ENCODE measurements at regions not wholly inside any gene's neighbourhood (a gene's known extent, or its start where the extent isn't known, plus 50 kb on each side); places are given as distances from the start of the nearest gene placed in this dataset.
"Not testable (repeated sequence)": the region's sequence is repeated elsewhere in the genome, so short reads cannot be mapped to it uniquely, and the experiment has no call there.

DNA sequence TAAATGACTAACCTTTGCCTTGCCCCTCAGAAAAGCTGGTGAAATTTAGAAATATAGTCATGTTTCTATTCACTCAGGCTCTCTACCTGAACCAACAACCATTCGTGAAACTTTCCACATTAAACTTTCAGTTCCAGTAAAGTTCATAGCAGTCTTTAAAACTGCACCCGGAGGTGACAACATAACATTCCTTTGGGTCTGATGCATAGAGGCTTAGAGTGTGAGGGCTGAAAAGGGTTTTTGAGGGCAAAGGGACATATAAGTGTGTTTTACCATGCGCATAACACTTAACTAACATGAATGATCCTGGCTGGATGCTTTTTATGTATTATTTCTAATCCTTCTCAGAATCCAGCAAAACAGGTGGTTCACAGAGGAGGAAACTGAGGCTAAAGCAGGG, 471.7 kb upstream of the MCTP2 start:
- no peak overlapping the region for H3K27ac ChIP-seq
- peaks cover 0 to 6% (median 0%) of the 10 kb centered on the region in 7 donors for H3K27me3 ChIP-seq (replicated peaks in 1 of 7)
- H3K9me3 ChIP-seq: peaks cover 0 to 24% (median 10%) of the 10 kb centered on the region in 8 donors
- H3K36me3 ChIP-seq: no peaks in the 10 kb centered on the region
- TF ChIP-seq POLR2AphosphoS5 (IDR thresholded peaks at IDR 0.05) (no peak), POLR2A (IDR thresholded peaks at IDR 0.05) (no peak)
- TF ChIP-seq, protein P1, sequence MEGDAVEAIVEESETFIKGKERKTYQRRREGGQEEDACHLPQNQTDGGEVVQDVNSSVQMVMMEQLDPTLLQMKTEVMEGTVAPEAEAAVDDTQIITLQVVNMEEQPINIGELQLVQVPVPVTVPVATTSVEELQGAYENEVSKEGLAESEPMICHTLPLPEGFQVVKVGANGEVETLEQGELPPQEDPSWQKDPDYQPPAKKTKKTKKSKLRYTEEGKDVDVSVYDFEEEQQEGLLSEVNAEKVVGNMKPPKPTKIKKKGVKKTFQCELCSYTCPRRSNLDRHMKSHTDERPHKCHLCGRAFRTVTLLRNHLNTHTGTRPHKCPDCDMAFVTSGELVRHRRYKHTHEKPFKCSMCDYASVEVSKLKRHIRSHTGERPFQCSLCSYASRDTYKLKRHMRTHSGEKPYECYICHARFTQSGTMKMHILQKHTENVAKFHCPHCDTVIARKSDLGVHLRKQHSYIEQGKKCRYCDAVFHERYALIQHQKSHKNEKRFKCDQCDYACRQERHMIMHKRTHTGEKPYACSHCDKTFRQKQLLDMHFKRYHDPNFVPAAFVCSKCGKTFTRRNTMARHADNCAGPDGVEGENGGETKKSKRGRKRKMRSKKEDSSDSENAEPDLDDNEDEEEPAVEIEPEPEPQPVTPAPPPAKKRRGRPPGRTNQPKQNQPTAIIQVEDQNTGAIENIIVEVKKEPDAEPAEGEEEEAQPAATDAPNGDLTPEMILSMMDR (IDR thresholded peaks at IDR 0.05 in 8 of 11, conservative IDR thresholded peaks at IDR 0.05 in 3 of 11): no peak
- DNase-seq: no peak
- no peak overlapping the region for H3K4me3 ChIP-seq
- 71 to 86% (median 75%) methylated on average over 3 of the region's 3 CpGs for WGBS, 5 donors
- H3K4me1 ChIP-seq: no peaks in the 10 kb centered on the region
- intact Hi-C loops (cut with DNase I; ENCODE audit: low total_unique reads): no loop called here

DNA sequence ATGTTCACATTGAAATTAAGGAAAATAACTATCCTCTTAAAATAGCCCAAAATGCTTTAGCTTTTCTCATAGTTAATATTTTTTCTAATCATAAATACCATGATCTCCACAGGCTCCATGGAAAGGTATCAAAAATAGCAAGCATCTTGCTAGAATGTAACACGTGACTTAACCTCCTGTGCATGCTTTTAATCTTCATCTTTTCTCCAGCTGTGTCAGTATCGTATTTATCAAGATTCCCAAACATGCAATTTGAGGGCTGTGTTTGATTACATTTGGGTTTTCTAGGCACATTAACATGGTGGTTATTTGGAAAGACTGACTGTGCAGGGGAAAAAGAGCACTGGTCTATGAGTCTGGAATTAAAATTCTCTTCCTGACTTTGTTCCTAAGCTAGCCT, 472.5 kb upstream of the MCTP2 start:
- no peaks in the 10 kb centered on the region for H3K36me3 ChIP-seq
- WGBS, 5 donors: 69 to 85% (median 83%) methylated on average over 2 of the region's 2 CpGs
- peaks cover 0 to 24% (median 10%) of the 10 kb centered on the region in 8 donors for H3K9me3 ChIP-seq
- no peak overlapping the region for H3K4me3 ChIP-seq
- DNase-seq: no peak
- intact Hi-C loops (cut with DNase I; ENCODE audit: low total_unique reads): no loop called here
- H3K4me1 ChIP-seq: no peaks in the 10 kb centered on the region
- peaks cover 0 to 6% (median 0%) of the 10 kb centered on the region in 7 donors for H3K27me3 ChIP-seq (replicated peaks in 1 of 7)
- H3K27ac ChIP-seq: no peak overlapping the region
- TF ChIP-seq POLR2A (IDR thresholded peaks at IDR 0.05): no peak
- TF ChIP-seq POLR2AphosphoS5 (IDR thresholded peaks at IDR 0.05): no peak
- TF ChIP-seq, protein P1 (IDR thresholded peaks at IDR 0.05 in 8 of 11, conservative IDR thresholded peaks at IDR 0.05 in 3 of 11): no peak

DNA sequence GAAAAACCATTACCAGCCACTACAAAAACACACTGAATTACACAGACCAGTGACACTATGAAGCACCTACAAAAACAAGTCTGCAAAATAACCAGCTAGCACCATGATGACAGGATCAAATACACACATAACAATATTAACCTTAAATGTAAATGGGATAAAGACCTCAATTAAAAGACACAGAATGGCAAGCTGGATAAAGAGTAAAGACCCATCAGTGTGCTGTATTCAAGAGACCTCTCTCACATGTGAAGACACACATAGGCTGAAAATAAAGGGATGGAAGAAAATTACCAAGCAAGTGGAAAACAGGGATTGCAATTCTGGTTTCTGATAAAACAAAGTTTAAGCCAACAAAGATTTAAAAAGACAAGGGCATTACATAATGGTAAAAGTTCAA, 482.7 kb upstream of the MCTP2 start:
- Histone ChIP-seq H3K9me3 (peaks cover 0 to 63% (median 39%) of the 10 kb centered on the region in 8 donors), H3K27me3 (replicated peaks in 1 of 7) (peaks cover 0 to 12% (median 0%) of the 10 kb centered on the region in 7 donors), H3K4me3 (no peak overlapping the region), H3K36me3 (no peaks in the 10 kb centered on the region), H3K4me1 (no peaks in the 10 kb centered on the region), H3K27ac (no peak overlapping the region)
- TF ChIP-seq POLR2AphosphoS5 (IDR thresholded peaks at IDR 0.05) (no peak), POLR2A (IDR thresholded peaks at IDR 0.05) (no peak)
- TF ChIP-seq, protein P1 (IDR thresholded peaks at IDR 0.05 in 8 of 11, conservative IDR thresholded peaks at IDR 0.05 in 3 of 11): no peak
- DNase-seq: no peak
- intact Hi-C loops (cut with DNase I; ENCODE audit: low total_unique reads): no loop called here

DNA sequence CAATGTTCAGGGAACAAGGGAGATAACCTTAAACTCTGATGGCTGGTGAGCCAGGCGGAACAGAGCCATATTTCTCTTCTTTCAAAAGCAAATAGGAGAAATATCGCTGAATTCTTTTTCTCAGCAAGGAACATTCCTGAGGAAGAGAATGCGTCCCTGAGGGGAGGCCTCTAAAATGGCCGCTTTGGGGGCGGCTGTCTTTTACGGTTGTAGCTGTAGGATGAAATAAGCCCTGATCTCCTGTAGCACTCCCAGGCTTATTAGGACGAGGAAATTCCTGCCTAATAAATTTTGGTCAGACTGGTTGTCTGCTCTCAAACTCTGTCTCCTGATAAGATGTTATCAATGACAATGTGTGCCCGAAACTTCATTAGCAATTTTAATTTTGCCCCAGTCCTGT, 496.4 kb upstream of the MCTP2 start:
- intact Hi-C loops (cut with DNase I; ENCODE audit: low total_unique reads); DNase-seq: not testable (repeated sequence)

DNA sequence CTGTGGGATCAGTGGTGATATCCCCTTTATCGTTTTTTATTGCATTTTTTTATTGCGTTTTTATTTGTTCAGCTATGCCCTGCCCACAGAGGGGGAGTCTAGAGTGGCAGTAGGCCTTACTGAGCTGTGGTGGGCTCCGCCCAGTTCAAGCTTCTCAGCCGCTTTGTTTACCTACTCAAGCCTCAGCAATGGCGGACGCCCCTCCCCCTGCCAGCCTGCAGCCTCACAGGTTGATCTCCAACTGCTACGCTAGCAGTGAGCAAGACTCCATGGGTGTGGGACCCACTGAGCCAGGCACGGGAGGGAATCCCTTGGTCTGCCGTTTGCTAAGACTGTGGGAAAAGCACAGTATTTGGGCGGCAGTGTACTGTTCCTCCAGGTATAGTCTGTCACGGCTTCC, 500.6 kb upstream of the MCTP2 start:
- Histone ChIP-seq H3K36me3 (no peaks in the 10 kb centered on the region), H3K4me3 (no peak overlapping the region), H3K27me3 (replicated peaks in 1 of 7) (no peaks in the 10 kb centered on the region), H3K4me1 (no peaks in the 10 kb centered on the region), H3K27ac (no peak overlapping the region), H3K9me3 (peaks cover 0 to 47% (median 23%) of the 10 kb centered on the region in 8 donors)
- no peak for DNase-seq
- 87 to 97% (median 89%) methylated on average over 11 of the region's 11 CpGs for WGBS, 5 donors
- intact Hi-C loops (cut with DNase I; ENCODE audit: low total_unique reads): no loop called here
- TF ChIP-seq, protein P1 (IDR thresholded peaks at IDR 0.05 in 8 of 11, conservative IDR thresholded peaks at IDR 0.05 in 3 of 11): no peak
- TF ChIP-seq POLR2A (IDR thresholded peaks at IDR 0.05): no peak

More for the DNA sequence above, 496.4 kb upstream of the MCTP2 start:
- peaks cover 0 to 61% (median 28%) of the 10 kb centered on the region in 8 donors for H3K9me3 ChIP-seq
- not testable (repeated sequence) for H3K27ac ChIP-seq; H3K27me3 ChIP-seq (replicated peaks in 1 of 7); H3K36me3 ChIP-seq; H3K4me3 ChIP-seq; H3K4me1 ChIP-seq
- 87 to 96% (median 93%) methylated on average over 7 to 8 of the region's 8 CpGs for WGBS, 5 donors

Data from spleen (tissue), 11 donors.